CD14-positive monocyte (primary cell): ENCODE measurements at regions not wholly inside any gene's neighbourhood (a gene's known extent, or its start where the extent isn't known, plus 50 kb on each side); places are given as distances from the start of the nearest gene placed in this dataset.

Experiments
- DNase-seq, 3 donors: peaks; one replicate each; pipeline ENCODE4 v3.0.0-alpha.2; 2011 to 2022
- H2AFZ ChIP-seq: 2 replicates; pipeline ENCODE4 v1.6.0; 2012; ENCODE audit warnings: mild to moderate bottlenecking, low read depth, low read length, inconsistent platforms; ENCODE audit not compliant: insufficient read depth, poor library complexity, severe bottlenecking
- H3K27ac ChIP-seq, 2 donors: 1 replicate in 1 of 2; 2 replicates in 1 of 2; pipeline ENCODE4 v1.5.1; 2012 to 2013; ENCODE audit warnings: low read length in 2 of 2, control low read depth in 1 of 2, inconsistent platforms in 1 of 2, low read depth in 1 of 2, mild to moderate bottlenecking in 1 of 2
- H3K27me3 ChIP-seq, 2 donors: one replicate each; pipeline versions ENCODE4 v1.6.0 to v1.6.1; 2011 to 2013; ENCODE audit warnings: low read length in 2 of 2; ENCODE audit not compliant: control insufficient read depth in 2 of 2, insufficient read depth in 2 of 2
- H3K36me3 ChIP-seq, 2 donors: replicated peaks in 1 of 2; 1 replicate in 1 of 2; 2 replicates in 1 of 2; pipeline versions ENCODE4 v1.5.1 to v1.6.1; 2012 to 2013; ENCODE audit warnings: low read length in 2 of 2, control low read depth in 1 of 2, inconsistent platforms in 1 of 2, mild to moderate bottlenecking in 1 of 2; ENCODE audit not compliant: insufficient read depth in 2 of 2, control insufficient read depth in 1 of 2
- H3K4me1 ChIP-seq, 2 donors: 1 replicate in 1 of 2; 2 replicates in 1 of 2; pipeline versions ENCODE4 v1.5.1 to v1.6.1; 2012 to 2013; ENCODE audit warnings: low read length in 2 of 2, control low read depth in 1 of 2, inconsistent platforms in 1 of 2, mild to moderate bottlenecking in 1 of 2, moderate library complexity in 1 of 2; ENCODE audit not compliant: insufficient read depth in 2 of 2, control insufficient read depth in 1 of 2
- H3K4me2 ChIP-seq: replicated peaks from 2 replicates; pipeline ENCODE3; 2012; ENCODE audit warnings: low read length, moderate library complexity, mild to moderate bottlenecking; ENCODE audit not compliant: poor library complexity, severe bottlenecking; ENCODE audit errors: extremely low read depth
- H3K4me3 ChIP-seq, 3 experiments: fragments of 200-600 bp in 1 of 3; sonication (generic) in 1 of 3; replicated peaks in 1 of 3; 1 replicate in 2 of 3; 2 replicates in 1 of 3; pipeline ENCODE4 v1.5.1; 2011 to 2013; ENCODE audit warnings: low read length in 3 of 3, mild to moderate bottlenecking in 3 of 3, control low read depth in 2 of 3, low read depth in 2 of 3, inconsistent platforms in 1 of 3, moderate library complexity in 1 of 3
- H3K79me2 ChIP-seq: 2 replicates; pipeline ENCODE4 v1.6.0; 2012; ENCODE audit warnings: mild to moderate bottlenecking, control low read depth, inconsistent platforms, low read length, moderate library complexity; ENCODE audit not compliant: insufficient read depth
- H3K9ac ChIP-seq: 2 replicates; pipeline ENCODE4 v1.6.0; 2017; ENCODE audit warnings: low read length, mild to moderate bottlenecking; ENCODE audit not compliant: insufficient read depth, poor library complexity, severe bottlenecking
- H3K9me3 ChIP-seq, 2 donors: replicated peaks in 1 of 2; 1 replicate in 1 of 2; 2 replicates in 1 of 2; pipeline versions ENCODE4 v1.5.1 to v1.6.1; 2012 to 2013; ENCODE audit warnings: low read length in 2 of 2, control low read depth in 1 of 2; ENCODE audit not compliant: control insufficient read depth in 1 of 2, insufficient read depth in 1 of 2
- H4K20me1 ChIP-seq: 2 replicates; pipeline ENCODE4 v1.6.0; 2012; ENCODE audit warnings: mild to moderate bottlenecking, low read length, control low read depth, moderate library complexity; ENCODE audit not compliant: insufficient read depth
- H3K27ac Mint-ChIP-seq, 7 donors: one replicate each; pipeline ENCODE4 v1.8.0; 2020; ENCODE audit warnings: mild to moderate bottlenecking in 7 of 7, mixed read lengths in 7 of 7, moderate library complexity in 6 of 7, inconsistent platforms in 2 of 7
- H3K27me3 Mint-ChIP-seq, 3 donors: one replicate each; pipeline ENCODE4 v1.8.0; 2021 to 2022; ENCODE audit warnings: low read depth in 3 of 3, mild to moderate bottlenecking in 3 of 3, mixed read lengths in 3 of 3, moderate library complexity in 3 of 3, inconsistent platforms in 1 of 3
- H3K36me3 Mint-ChIP-seq, 2 donors: one replicate each; pipeline ENCODE4 v1.8.0; 2020; ENCODE audit warnings: mixed read lengths in 2 of 2, inconsistent platforms in 1 of 2, mild to moderate bottlenecking in 1 of 2
- H3K4me1 Mint-ChIP-seq: one replicate; pipeline ENCODE4 v1.8.0; 2020; ENCODE audit warnings: mild to moderate bottlenecking, mixed read lengths
- H3K4me3 Mint-ChIP-seq, 2 donors: one replicate each; pipeline ENCODE4 v1.8.0; 2020; ENCODE audit warnings: mild to moderate bottlenecking in 2 of 2, mixed read lengths in 2 of 2, moderate library complexity in 1 of 2
- H3K9me3 Mint-ChIP-seq, 7 donors: one replicate each; pipeline ENCODE4 v1.8.0; 2020 to 2022; ENCODE audit warnings: mixed read lengths in 7 of 7, mild to moderate bottlenecking in 6 of 7, moderate library complexity in 6 of 7, inconsistent platforms in 2 of 7
- CTCF ChIP-seq: fragments of 200-600 bp; IDR thresholded peaks from one replicate; pipeline ENCODE4 v1.8.0; 2022; ENCODE audit warnings: antibody characterized with exemption, mild to moderate bottlenecking
- WGBS: methylation state at CpG from one replicate; pipeline ENCODE4 v1.1.5; 2013; ENCODE audit warnings: missing lambda C conversion rate; ENCODE audit not compliant: insufficient coverage; 5-methylcytosine and 5-hydroxymethylcytosine counted together
- intact Hi-C, 2 donors: fragments of 100-400 bp; cut with micrococcal nuclease; formaldehyde crosslinking; loops; one replicate each; pipeline versions ENCODE4 v1.15.0 to v1.15.1; 2023

DNA sequence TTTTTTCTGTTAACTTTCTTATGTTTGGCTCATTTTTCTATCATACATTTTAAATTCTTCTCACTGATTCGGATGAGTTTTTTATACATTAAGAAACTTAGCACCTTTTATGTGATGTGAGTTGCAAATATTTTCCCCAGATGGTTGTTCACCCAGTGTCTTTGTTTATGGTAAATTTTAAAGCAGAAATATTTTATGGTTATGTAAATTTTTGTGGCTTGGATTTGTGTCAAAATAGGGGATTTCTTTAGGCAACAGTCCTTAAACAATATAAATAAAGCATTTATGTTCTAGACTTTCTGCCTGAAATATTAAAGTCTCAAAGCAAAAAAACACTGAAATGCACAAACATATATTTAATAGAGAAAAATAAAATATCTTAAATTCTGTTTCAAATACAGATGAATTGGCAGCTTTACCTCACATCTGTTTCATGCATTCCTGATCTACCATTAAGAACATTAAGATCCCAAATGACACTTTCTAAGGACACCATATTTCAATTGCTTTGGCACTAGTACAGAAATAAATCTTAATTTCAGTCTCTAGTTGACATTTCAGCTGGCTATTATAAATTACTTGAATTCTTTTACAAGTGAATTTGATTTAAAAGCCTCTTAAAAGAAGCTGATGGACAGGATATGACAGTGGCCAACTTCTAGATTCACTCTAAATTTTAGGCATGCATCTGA is 646.6 kb downstream of the HACE1 start:
- H3K27ac ChIP-seq = no peak overlapping the region
- no peak overlapping the region for H3K27ac Mint-ChIP-seq
- no peaks in the 10 kb centered on the region for H3K36me3 Mint-ChIP-seq
- DNase-seq = no peak
- intact Hi-C loops = no loop called here
- H3K4me3 Mint-ChIP-seq = no peak overlapping the region
- no peak overlapping the region for H3K4me2 ChIP-seq
- no peak overlapping the region for H3K9ac ChIP-seq
- no peak overlapping the region for H3K4me3 ChIP-seq
- no peak overlapping the region for H2AFZ ChIP-seq
- no peaks in the 10 kb centered on the region for H3K36me3 ChIP-seq
- no peaks in the 10 kb centered on the region for H3K4me1 Mint-ChIP-seq
- H3K9me3 ChIP-seq = no peaks in the 10 kb centered on the region
- H3K79me2 ChIP-seq = no peaks in the 10 kb centered on the region
- no peaks in the 10 kb centered on the region for H3K27me3 ChIP-seq
- no CpG with 5 or more reads among the region's 1 CpG for whole genome bisulfite sequencing
- H3K27me3 Mint-ChIP-seq = no peaks in the 10 kb centered on the region
- TF ChIP-seq CTCF = no peak
- H3K9me3 Mint-ChIP-seq = no peaks in the 10 kb centered on the region
- no peaks in the 10 kb centered on the region for H3K4me1 ChIP-seq
- H4K20me1 ChIP-seq = no peaks in the 10 kb centered on the region

DNA sequence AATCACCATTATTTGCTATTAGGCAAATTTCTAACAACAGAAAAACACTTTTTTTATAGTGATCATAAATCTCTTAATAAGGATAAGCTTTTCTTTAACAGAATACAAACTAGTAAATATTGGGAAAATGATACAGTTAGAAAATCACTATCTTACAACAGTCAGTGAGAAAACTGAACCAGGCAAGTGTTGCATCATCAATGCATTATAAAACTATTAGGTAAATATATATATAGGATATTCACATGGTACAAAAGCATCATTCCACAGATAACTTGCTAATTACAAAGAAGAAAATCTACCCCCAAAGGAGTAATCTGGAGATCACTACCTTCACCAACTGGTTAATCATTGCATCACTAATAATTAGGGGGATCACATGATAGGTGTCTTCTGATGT is 652.1 kb downstream of the HACE1 start:
- no peaks in the 10 kb centered on the region for H3K9me3 ChIP-seq
- H3K27me3 Mint-ChIP-seq = no peaks in the 10 kb centered on the region
- no peaks in the 10 kb centered on the region for H4K20me1 ChIP-seq
- H3K4me1 Mint-ChIP-seq = no peaks in the 10 kb centered on the region
- TF ChIP-seq CTCF = no peak
- intact Hi-C loops = no loop called here
- no peak for DNase-seq
- H3K79me2 ChIP-seq = no peaks in the 10 kb centered on the region
- H3K27ac ChIP-seq = no peak overlapping the region
- no peaks in the 10 kb centered on the region for H3K4me1 ChIP-seq
- no peak overlapping the region for H3K4me2 ChIP-seq
- no peak overlapping the region for H3K9ac ChIP-seq
- H3K9me3 Mint-ChIP-seq = peaks cover 0 to 5% (median 2%) of the 10 kb centered on the region in 7 donors
- H3K36me3 Mint-ChIP-seq = no peaks in the 10 kb centered on the region
- no peaks in the 10 kb centered on the region for H3K27me3 ChIP-seq
- H3K4me3 Mint-ChIP-seq = no peak overlapping the region
- no peak overlapping the region for H3K4me3 ChIP-seq
- no peaks in the 10 kb centered on the region for H3K36me3 ChIP-seq
- H3K27ac Mint-ChIP-seq = no peak overlapping the region
- no peak overlapping the region for H2AFZ ChIP-seq
